ENCODE measurements at regions not wholly inside any gene's neighbourhood (a gene's known extent, or its start where the extent isn't known, plus 50 kb on each side); places are given as distances from the start of the nearest gene placed in this dataset.

- no peak for TF ChIP-seq CTCF (IDR thresholded peaks at IDR 0.05; ENCODE audit: partially characterized antibody, unreplicated experiment)
- H3K4me3 Mint-ChIP-seq (ENCODE audit: unreplicated experiment) = no peak overlapping the region
- H3K36me3 Mint-ChIP-seq (ENCODE audit: unreplicated experiment) = no peaks in the 10 kb centered on the region
- no peaks in the 10 kb centered on the region for H3K27me3 Mint-ChIP-seq (ENCODE audit: unreplicated experiment)
- H3K27ac Mint-ChIP-seq (ENCODE audit: unreplicated experiment) = no peak overlapping the region
- H3K9me3 Mint-ChIP-seq (ENCODE audit: unreplicated experiment) = no peaks in the 10 kb centered on the region
- no peaks in the 10 kb centered on the region for H3K4me1 Mint-ChIP-seq (ENCODE audit: low read depth, unreplicated experiment)
- no peak for DNase-seq
Observed at GRCh38 chr5:101440173-101440572, 537.1 kb upstream of the ST8SIA4 start.

- Mint-ChIP-seq H3K36me3 (ENCODE audit: unreplicated experiment) (no peaks in the 10 kb centered on the region), H3K9me3 (ENCODE audit: unreplicated experiment) (no peaks in the 10 kb centered on the region), H3K27ac (ENCODE audit: unreplicated experiment) (no peak overlapping the region), H3K4me1 (ENCODE audit: low read depth, unreplicated experiment) (no peaks in the 10 kb centered on the region), H3K27me3 (ENCODE audit: unreplicated experiment) (no peaks in the 10 kb centered on the region), H3K4me3 (ENCODE audit: unreplicated experiment) (no peak overlapping the region)
- DNase-seq = no peak
- TF ChIP-seq CTCF (IDR thresholded peaks at IDR 0.05; ENCODE audit: partially characterized antibody, unreplicated experiment) = no peak
Observed at GRCh38 chr5:101437351-101437750, 534.3 kb upstream of the ST8SIA4 start.

- no peaks in the 10 kb centered on the region for H3K36me3 Mint-ChIP-seq (ENCODE audit: unreplicated experiment)
- DNase-seq = no peak
- peaks cover 4% of the 10 kb centered on the region for H3K4me1 Mint-ChIP-seq (ENCODE audit: low read depth, unreplicated experiment)
- TF ChIP-seq CTCF (IDR thresholded peaks at IDR 0.05; ENCODE audit: partially characterized antibody, unreplicated experiment) = no peak
- H3K9me3 Mint-ChIP-seq (ENCODE audit: unreplicated experiment) = no peaks in the 10 kb centered on the region
- no peaks in the 10 kb centered on the region for H3K27me3 Mint-ChIP-seq (ENCODE audit: unreplicated experiment)
- no peak overlapping the region for H3K27ac Mint-ChIP-seq (ENCODE audit: unreplicated experiment)
- H3K4me3 Mint-ChIP-seq (ENCODE audit: unreplicated experiment) = no peak overlapping the region
Observed at GRCh38 chr5:101435768-101436167, 532.7 kb upstream of the ST8SIA4 start.

GRCh38 chr5:101431201-101431600, 528.1 kb upstream of the ST8SIA4 start:
- DNase-seq = no peak
- no peak for TF ChIP-seq CTCF (IDR thresholded peaks at IDR 0.05; ENCODE audit: partially characterized antibody, unreplicated experiment)
- Mint-ChIP-seq H3K4me1 (ENCODE audit: low read depth, unreplicated experiment) (peaks cover 4% of the 10 kb centered on the region), H3K4me3 (ENCODE audit: unreplicated experiment) (no peak overlapping the region), H3K36me3 (ENCODE audit: unreplicated experiment) (no peaks in the 10 kb centered on the region), H3K27ac (ENCODE audit: unreplicated experiment) (no peak overlapping the region), H3K9me3 (ENCODE audit: unreplicated experiment) (no peaks in the 10 kb centered on the region), H3K27me3 (ENCODE audit: unreplicated experiment) (no peaks in the 10 kb centered on the region)

GRCh38 chr5:101430551-101430950, 527.5 kb upstream of the ST8SIA4 start:
- Mint-ChIP-seq H3K36me3 (ENCODE audit: unreplicated experiment) (no peaks in the 10 kb centered on the region), H3K4me1 (ENCODE audit: low read depth, unreplicated experiment) (peaks cover 4% of the 10 kb centered on the region), H3K9me3 (ENCODE audit: unreplicated experiment) (no peaks in the 10 kb centered on the region), H3K27me3 (ENCODE audit: unreplicated experiment) (no peaks in the 10 kb centered on the region), H3K4me3 (ENCODE audit: unreplicated experiment) (no peak overlapping the region), H3K27ac (ENCODE audit: unreplicated experiment) (peak overlapping the region; percentile 52)
- DNase-seq = no peak
- no peak for TF ChIP-seq CTCF (IDR thresholded peaks at IDR 0.05; ENCODE audit: partially characterized antibody, unreplicated experiment)

All from glutamatergic neuron (in vitro differentiated cells).